ENCODE measurements at regions not wholly inside any gene's neighbourhood (a gene's known extent, or its start where the extent isn't known, plus 50 kb on each side); places are given as distances from the start of the nearest gene placed in this dataset.
"Not testable (repeated sequence)": the region's sequence is repeated elsewhere in the genome, so short reads cannot be mapped to it uniquely, and the experiment has no call there.

DNA sequence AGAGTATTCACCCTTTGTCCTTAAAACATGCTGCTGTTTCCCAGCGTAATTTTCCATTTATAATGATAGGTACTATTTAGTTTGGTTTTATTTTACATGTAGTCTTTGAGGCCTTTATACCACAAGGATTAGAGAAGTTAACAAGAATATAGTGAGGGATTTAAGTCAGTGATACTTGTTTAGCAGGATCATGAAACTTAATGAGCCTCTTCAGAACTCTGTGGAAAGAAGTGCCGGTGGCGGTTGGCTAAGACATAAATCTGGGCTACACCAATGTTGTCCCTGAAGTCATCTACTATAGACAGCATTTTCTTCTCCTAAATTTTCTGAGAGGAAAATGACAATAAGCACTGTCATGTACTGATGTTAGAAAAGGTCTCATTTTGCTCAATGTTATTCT, 1226.0 kb upstream of the SEL1L start:
- no peak for DNase-seq

DNA sequence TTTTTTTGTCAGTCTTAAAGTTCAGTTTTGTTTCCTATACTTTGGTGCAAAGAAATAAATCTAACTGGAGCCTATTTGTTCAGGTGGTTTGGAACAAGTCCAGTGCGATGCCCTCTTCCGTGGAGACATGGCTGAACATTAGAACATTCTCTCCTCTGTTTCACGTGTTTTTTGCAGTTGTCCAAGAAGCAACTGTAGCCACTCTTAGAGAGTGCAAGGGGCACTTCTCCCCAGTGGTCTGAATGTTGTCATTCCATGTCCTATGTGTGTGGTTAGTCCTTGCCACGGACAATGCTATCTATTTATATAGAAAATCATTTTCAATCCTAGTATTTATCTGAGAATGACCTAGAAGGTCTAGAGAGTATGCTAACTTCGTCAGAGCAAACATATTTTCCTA, 1232.5 kb upstream of the SEL1L start:
- DNase-seq: no peak

DNA sequence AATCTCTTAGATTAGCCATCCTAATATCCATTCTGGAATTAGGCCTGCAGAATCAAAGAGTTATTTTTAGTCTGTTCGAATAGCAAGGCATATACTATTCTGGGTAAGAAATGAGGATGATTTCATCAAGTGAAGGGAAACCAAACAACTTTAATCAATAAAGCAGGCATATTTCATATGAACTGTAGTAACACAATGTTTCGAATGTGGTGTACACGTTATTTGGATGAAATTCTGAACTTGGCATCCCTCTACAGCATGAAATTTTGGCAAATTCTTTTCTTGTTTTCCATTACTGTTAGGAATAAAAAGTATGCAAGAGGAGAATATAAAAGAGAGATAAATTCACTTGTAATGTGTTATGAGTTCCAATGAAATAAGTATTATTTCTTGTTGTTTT, 1233.3 kb upstream of the SEL1L start:
- no peak for DNase-seq

DNA sequence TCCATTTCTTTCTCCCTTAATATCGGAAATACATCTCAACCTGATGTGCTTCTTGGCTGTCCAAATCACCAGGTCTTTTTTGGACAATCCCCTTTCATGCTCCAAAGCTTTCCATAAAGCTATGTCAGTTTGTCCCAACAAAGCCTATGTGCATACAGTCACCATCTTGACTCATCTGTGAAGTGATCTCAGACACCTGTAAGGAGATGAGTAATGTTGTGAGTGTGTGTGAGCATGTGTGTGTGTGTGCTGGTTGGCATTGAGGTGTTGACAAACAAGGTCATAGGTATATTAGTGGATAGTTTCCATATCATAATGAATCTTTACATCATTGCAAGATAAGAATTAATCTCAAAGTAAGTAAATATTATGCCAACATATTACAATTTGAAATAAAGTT, 1243.3 kb upstream of the SEL1L start:
- DNase-seq: no peak

DNA sequence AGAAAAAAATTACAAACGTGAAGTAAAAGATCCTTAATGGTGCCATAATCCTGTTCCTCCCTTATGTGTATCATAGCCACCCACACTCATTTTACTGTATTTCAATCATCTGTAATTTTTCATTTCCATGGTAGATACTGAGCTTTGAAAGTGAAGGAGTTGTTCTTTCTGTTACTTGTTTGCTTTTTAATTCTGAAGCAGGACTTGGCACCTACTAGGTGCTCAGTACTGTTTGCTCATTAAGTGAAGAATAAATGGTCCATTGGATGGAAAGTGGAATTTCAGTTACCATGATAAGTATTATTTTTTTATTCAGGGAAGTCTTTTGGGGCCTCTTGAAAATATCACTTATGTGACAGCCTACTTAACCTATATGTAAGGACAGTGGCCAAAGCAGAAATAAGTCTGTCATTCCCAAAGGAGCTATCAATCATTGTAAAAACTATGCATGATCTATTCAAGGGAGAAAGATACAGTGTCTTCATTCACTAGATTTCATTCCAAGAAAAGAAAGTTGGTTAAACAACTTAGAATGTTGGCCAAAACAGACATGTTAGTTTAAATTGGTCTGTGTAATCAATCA, 1244.4 kb upstream of the SEL1L start:
- no peak for DNase-seq

DNA sequence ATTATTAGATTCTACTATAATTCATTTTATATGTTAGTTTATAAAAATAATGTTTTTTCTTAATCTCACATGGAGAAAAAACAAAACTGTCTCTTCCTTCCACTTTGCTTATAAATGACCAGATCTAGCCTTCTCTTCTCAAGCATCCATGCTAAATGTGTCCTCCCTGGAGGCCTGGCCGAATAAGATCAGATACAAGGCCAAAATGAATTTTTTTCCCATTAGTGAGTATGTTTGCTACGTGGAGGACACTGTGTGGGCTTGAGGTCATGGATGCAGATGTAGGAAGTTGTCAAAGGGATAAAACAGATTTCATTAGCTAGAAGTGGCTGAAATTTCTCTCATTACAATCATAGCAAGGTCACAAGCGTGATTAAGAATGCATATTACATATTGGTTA, 1244.9 kb upstream of the SEL1L start:
- no peak for DNase-seq

DNA sequence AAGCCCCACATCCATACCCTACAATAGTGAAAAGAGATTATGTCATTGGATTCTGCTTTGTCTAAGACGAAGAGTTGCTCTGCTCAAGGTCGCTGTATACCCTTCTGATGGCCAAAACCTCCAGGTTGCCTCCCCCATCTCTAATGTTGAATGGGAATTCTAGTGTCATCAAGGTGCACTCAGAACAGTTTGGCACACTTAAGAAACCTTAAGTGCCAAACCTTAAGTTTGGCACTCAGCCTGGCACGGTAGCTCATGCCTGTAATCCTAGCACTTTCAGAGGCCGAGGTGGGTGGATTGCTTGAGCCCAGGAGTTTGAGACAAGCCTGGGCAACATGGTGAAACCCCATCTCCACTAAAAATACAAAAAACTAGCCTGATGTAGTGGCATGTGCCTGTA, 1245.6 kb upstream of the SEL1L start:
- no peak for DNase-seq

DNA sequence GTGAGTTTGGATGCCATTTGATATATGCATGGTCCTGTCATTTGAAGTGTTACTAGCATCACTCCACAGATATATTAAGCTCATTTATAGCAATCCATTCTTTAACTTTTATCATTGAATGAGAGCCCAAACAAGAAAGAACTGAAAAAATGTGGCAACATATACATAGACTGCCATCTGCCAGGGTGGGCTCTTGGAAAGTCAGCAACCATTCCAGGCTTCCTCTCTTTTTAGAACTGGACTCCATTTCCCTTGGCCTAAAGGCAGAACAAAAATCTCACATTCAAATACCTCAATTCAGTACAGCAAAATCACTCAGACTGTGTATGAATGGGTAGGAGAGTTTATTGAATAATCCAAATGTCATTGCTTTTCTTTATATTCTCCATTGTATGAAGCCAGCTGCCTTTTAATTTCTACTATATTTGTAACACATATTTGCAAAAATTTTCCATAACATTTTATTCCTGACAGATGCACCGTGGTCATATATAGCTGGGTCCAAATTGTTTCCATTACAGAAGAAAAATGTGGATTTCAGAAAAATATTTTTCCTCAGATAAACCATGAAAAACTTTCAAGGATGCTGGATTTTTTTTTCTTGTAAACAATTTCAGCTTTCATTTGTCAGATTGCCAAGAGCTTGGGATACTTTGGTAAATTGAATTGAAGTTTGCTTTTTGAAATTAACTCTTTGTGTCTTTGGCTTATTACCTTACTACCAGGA, 1252.3 kb upstream of the SEL1L start:
- DNase-seq: no peak

DNA sequence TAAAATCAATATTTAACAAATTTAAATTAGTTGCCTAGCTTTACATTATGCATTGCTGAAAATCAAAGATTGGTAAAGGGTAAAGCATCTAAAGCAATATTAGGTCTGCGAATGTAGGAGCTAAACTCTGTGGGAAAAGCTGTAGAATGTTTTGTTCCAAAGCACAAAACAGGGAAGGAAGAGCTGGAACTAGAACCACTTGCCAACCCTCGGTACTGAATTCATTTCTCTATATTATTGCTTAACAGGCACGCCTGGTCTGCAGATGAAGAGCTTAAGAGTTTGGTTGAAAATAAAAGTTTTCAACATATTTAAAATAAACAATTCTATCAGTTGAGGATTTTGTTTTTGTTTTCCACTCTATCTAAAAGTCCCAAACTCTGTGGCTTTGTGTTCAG, 1252.8 kb upstream of the SEL1L start:
- DNase-seq: no peak

DNA sequence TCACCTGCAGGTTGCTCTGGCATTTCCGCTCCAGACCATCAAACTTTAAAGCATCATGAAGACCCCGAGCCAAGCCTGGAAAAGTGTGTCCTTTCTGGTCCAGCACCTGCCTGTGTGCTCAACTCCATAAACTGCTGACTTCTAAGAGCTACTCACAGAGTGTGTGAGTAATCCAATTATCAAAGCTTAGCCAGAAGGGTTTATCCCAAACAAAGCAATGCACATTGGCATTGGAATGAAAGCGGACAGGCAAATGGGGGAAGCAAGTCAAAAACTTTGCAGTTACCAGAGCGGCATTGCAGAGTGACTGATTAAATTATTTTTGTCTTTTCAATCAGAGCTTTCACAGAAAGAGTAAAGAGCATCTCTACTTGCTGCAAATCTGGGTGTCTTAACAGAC, 1262.4 kb upstream of the SEL1L start:
- no peak for DNase-seq

DNA sequence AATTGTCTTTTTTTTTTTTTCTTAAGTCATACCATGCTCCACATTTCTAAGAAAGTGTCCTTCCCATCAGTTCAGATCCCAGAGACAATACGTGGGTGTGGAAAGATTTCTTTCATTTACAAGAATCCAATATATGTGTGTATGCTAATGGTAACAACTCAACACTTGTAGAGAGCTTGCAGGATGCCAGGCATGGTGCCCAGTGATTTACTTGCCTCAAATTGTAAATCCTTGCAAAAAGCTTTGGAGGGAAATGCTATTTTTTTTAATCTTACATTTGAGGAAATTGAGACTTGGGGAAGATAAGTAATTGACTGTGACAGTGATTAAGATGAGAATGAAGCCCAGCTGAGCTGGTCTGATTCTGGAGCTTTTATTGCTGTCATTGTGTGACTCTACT, 1264.6 kb upstream of the SEL1L start:
- DNase-seq: no peak

DNA sequence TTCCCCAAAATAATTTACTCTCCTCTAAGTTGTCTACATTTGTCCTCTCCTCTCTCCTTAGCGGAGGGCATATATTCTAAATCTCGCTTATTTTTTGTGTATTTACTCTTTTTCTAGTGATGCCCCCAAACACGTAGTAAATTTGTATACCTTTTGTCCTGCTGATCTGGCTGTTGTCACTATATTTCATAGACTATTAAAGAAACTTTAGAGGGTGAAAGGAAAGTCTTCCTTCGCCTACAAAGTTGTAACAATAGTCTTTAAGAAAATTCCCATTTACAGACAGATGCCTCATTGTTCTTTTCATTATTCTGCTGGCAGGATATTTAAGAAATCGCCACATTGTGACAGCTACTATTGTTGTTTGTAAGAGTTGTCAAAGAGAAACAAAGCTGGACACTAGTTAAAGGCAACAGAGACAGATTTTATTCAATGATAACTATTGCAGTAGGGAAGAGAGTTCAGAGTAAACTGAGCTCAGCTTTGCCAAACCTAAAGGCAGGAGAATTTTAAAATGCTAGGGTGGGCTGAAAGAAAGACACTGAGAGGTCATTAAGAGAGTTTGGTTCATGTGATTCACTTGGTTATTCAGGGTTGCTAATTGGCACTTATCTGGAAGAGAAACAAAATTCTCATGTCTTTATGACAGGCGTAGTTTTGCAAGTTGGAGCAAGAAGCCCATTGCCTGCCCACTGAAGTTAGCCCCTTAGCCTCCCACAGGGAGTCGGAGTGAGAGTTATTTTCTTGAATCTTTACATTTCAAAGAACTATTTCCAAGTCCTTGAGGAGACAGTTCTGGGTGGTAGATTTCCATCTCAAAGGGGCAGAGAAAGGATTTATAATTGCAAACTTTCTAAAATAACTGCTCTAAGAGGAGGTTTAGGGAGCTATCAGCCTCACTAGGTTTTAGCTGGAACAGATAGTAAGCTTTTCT, 1272.5 kb upstream of the SEL1L start:
- DNase-seq: no peak

DNA sequence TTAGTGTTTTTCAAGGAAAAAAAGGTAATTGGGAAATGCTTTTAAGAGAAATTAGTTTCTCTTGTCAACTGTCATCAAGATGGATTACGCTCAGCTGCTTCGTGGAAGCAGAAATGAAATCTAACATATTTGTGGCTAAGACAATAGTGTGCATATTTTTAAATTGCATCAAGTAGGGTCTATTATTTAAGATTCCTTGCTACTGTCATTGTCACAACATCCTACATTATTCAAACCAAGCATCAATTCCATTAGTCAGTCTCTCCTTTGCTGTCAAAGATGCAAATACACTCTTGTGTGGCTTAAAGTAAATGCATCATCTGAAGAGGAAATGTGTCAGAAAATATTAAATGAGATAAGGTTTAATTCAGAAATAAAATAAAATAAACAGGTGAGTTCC, 1277.6 kb upstream of the SEL1L start:
- DNase-seq: no peak

DNA sequence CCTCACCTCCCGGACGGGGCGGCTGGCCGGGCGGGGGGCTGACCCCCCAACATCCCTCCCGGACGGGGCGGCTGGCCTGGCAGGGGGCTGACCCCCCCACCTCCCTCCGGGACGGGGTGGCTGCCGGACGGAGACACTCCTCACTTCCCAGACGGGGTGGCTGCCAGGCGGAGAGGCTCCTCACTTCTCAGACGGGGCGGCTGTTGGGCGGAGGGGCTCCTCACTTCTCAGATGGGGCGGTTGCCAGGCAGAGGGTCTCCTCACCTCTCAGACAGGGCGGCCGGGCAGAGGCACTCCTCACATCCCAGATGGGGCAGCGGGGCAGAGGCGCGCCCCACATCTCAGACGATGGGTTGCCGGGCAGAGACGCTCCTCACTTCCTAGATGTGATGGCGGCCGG, 1280.7 kb upstream of the SEL1L start:
- not testable (repeated sequence) for DNase-seq

DNA sequence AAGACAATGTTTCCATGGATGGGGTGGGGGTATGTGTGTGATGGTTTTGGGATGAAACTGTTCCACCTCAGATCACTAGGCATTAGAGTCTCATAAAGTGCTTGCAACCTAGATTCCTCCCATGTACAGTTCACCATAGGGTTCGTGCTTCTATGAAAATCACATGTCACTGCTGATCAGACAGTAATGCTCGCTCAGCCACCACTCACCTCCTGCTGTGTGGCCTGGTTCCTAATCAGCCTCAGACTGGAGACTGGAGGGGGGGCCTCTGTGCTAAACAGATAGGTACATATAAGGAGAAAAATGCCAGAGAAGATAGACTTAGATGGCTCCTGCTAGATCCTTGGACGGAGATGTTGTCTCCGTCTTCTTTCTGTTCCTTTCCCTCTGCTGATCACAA, 1296.9 kb upstream of the SEL1L start:
- DNase-seq: no peak

DNA sequence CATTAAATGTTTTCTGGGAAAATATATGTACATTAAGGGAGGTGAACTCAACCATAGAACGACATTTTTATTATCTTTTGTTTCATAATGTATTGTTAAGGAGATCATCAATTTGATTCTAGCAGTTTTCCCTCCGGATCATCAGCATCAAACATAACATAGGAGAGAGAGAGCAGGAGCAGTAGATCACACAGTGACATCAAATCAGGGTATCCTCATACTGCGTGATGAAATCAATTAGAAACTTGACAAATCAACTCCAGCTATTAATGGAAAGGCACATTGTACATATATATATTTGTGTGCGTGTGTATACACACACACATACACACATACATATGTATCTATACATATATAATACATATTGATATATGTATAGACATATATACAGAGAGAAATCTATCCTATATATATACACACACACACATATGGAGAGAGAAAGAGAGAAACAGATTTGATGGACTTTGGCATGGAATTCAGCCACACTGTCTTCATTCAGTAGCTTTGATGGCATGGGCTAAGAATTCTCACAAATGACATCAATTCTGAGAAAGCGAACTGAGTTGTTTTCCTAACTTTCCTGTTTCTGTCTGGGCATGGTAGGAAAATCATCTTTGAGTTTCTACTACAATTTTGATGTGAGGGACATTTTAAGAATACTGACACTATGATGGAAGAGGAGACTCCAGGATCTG, 1302.8 kb upstream of the SEL1L start:
- DNase-seq: no peak

DNA sequence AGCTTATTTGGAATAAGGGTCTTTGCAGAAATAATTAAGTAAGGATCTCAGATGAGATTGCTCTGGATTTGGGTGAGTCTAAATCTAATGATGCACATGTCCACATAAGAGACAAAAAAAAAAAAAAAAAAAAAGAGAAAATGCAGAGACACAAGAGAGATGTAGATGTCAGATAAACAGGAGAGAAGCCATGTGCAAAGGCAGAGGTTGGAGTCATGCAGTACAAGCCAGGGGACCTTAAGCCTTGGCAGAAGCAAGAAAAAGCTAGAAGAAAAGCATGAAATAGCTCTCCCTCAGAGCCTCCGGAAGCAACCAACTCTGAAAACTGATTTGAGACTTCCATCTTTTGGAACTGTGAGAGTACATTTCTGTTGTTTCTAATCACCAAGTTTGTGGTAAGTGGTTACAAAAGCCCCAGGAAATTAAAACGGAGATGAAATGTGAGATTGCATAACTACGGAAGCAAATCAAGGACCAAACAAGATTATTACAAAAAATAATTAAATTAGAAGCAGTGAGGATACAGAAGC, 1304.0 kb upstream of the SEL1L start:
- DNase-seq: no peak

DNA sequence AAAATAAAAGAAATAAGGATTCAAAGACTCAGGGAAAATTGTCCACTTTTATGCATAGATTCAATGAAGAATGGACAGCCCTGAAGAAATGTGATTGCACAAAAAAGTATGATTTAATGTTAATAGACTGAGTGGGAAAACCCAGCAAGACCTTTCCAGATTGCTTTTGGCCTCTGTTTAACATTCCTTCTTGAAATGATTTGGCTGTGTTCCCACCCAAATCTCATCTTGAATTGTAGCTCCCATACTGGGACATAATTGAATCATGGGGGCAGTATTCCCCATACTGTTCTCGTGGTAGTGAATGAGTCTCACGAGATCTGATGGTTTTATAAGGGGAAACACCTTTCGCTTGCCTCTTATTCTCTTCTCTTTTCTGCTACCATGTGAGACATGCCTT, 1316.9 kb upstream of the SEL1L start:
- no peak for DNase-seq

DNA sequence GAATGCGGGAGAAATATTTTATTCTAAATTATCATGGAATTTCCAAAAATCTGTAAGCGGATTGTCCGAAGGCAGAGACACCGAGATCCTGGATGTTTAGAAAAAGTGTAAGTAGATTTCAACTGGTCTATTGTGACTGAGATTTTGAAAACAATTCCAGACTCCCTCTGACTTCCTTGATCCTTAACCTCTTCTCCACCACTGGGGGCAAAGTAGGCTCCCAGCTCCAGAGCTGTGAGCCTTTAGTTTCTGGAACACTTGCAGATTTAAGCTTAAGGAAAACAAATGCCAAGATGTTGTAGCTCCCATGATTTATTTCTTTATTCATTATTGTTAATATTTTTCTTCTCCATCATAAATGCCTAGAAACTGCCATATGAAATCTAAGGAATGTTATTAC, 1320.5 kb upstream of the SEL1L start:
- no peak for DNase-seq

DNA sequence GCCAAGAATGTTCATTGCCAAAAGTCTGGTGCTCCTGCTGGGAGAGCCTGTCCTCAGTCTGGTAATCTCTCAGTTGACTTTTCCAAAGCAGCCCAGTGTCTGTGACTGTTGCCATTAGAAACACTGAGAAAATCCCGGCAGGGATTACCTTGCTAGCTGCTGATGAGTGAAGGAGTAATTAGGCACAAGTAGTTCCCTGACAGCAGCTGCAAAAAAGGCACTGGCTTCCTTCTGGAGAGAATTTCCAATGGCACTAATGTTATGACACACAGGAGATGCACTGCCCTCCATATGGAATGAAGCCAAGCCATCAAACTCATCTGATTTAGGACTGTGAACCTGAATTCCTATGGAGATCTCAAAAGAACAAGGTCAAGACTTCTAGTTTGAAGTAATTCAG, 1321.2 kb upstream of the SEL1L start:
- DNase-seq: no peak

DNA sequence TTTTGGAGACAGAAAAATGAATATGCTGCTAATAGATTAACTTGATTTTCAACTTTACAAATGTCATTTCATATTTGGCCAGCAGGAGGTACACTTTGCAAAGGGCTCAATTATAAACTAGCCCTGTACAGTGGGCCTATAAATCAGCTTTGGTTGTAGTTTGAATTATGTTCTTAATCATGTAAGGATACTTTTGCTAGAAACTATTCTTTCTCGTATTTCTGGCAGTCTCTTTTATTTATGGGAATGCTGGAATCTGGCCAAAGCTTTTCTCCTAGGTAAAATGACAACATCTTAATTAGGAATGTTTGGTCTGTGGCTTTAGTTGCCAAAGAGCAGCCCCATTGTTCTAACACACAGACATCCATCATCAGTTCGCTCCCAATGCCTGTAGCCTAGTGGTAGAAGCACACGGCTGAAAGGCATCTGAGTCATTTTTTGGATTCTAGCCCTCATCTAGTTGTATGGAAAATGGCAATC, 1322.3 kb upstream of the SEL1L start:
- DNase-seq: no peak

DNA sequence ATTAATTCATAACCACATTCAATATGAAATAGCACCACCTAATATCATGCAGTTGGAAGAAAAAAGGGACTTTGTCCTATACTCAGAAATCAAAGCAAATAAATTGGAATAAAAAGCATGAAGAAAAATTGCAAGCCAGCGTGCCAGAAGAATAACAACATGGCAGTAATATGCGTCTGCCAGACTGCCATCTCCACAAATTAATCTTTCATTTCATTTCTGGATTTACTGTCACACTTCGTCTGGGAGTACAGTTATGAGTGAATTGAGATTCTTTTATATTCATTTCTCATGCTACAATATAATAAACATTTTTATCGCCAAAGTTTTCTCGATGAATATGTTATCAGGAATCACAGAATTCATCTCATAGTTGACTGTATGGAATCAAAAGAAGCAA, 1327.7 kb upstream of the SEL1L start:
- no peak for DNase-seq

DNA sequence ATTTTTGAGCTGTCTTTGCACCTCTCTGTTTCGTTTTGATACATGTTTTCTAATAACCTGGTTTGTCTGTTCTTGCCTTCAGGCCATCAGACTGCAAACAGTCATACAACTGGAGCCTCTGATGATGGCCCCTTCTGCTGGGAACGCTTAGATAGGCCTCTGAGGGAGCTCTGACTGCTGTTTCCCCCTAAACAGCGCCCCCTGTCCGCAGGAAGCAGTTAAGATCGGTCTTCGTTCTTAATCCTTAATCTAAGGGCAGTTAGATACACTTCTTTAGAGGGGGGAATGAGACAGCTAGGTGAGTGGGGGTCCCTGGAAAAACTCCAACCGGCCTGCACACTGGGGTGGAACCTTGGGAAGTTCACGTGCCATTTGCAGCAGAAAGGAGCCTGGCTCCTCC, 1338.8 kb upstream of the SEL1L start:
- no peak for DNase-seq
